H1 (cell line): ENCODE measurements at regions not wholly inside any gene's neighbourhood (a gene's known extent, or its start where the extent isn't known, plus 50 kb on each side); places are given as distances from the start of the nearest gene placed in this dataset.
A peak's percentile ranks its signal among the peaks of the same experiment; 100 is the strongest.

Experiments used
- CTCF ChIA-PET: fragments of 300-600 bp; sonication (Branson Sonifier 250); formaldehyde crosslinking; loops from one replicate; lab custom pipeline; 2021; ENCODE audit not compliant: partially characterized antibody; lab: Charles Lee
- POLR2A ChIA-PET: fragments of 300-600 bp; sonication (Branson Sonifier 250); formaldehyde crosslinking; loops from one replicate; lab custom pipeline; 2021; ENCODE audit warnings: inconsistent platforms; ENCODE audit not compliant: partially characterized antibody; lab: Charles Lee
- DNase-seq, 2 experiments: peaks; one replicate each; pipeline versions ENCODE4 v3.0.0 to v3.0.0-alpha.2; 2010 to 2022; ENCODE audit warnings: low spot score in 2 of 2, low read depth in 1 of 2, mixed read lengths in 1 of 2
- FAIRE-seq: peaks from 2 replicates; lab custom pipeline; 2011; peaks lifted over from hg19 to GRCh38; lab: Jason Lieb, UNC
- H2AFZ ChIP-seq: 2 replicates; pipeline ENCODE4 v1.8.1; 2012; ENCODE audit warnings: low read length, inconsistent platforms
- H2AK5ac ChIP-seq: 2 replicates; pipeline ENCODE4 v1.6.1; 2013; ENCODE audit warnings: low read depth, low read length
- H2BK120ac ChIP-seq: replicated peaks from 2 replicates; pipeline ENCODE3; 2013; ENCODE audit warnings: low read depth, low read length, inconsistent platforms
- H2BK12ac ChIP-seq: 2 replicates; pipeline ENCODE4 v1.6.1; 2013; ENCODE audit warnings: low read depth, low read length
- H2BK15ac ChIP-seq: 2 replicates; pipeline ENCODE4 v1.6.1; 2013; ENCODE audit warnings: low read length
- H2BK20ac ChIP-seq: 2 replicates; pipeline ENCODE4 v1.6.1; 2013; ENCODE audit warnings: low read length
- H2BK5ac ChIP-seq: 2 replicates; pipeline ENCODE4 v1.6.1; 2013; ENCODE audit warnings: low read depth, low read length
- H3K14ac ChIP-seq: 2 replicates; pipeline ENCODE4 v1.6.1; 2013; ENCODE audit warnings: inconsistent platforms; ENCODE audit not compliant: insufficient read length
- H3K18ac ChIP-seq: 2 replicates; pipeline ENCODE4 v1.6.1; 2013; ENCODE audit warnings: low read length; ENCODE audit errors: extremely low read depth
- H3K23ac ChIP-seq: 2 replicates; pipeline ENCODE4 v1.6.1; 2013; ENCODE audit warnings: inconsistent platforms; ENCODE audit not compliant: insufficient read length
- H3K23me2 ChIP-seq: 2 replicates; pipeline ENCODE4 v1.6.1; 2013; ENCODE audit warnings: low read depth, low read length
- H3K27ac ChIP-seq: 2 replicates; pipeline ENCODE4 v1.6.1; 2011; ENCODE audit warnings: low read depth, low read length, inconsistent platforms
- H3K27me3 ChIP-seq, 4 experiments: replicated peaks in 1 of 4; 1 replicate in 1 of 4; 2 replicates in 3 of 4; pipeline versions ENCODE4 v1.6.1 to v1.8.1; 2011 to 2013; ENCODE audit warnings: low read length in 3 of 4, mild to moderate bottlenecking in 3 of 4, inconsistent platforms in 2 of 4, mixed read lengths in 2 of 4, moderate library complexity in 1 of 4; ENCODE audit not compliant: control insufficient read depth in 3 of 4, insufficient read depth in 3 of 4; ENCODE audit errors: extremely low read depth in 1 of 4
- H3K36me3 ChIP-seq, 4 experiments: 2 replicates each; pipeline versions ENCODE4 v1.6.1 to v1.8.1; 2011 to 2013; ENCODE audit warnings: mild to moderate bottlenecking in 4 of 4, low read length in 3 of 4, moderate library complexity in 2 of 4, control low read depth in 1 of 4, inconsistent platforms in 1 of 4; ENCODE audit not compliant: insufficient read depth in 4 of 4, control insufficient read depth in 2 of 4
- H3K4ac ChIP-seq: replicated peaks from 2 replicates; pipeline ENCODE3; 2013; ENCODE audit warnings: low read length, low read depth, mixed read lengths, inconsistent platforms; ENCODE audit not compliant: insufficient read length
- H3K4me1 ChIP-seq, 4 experiments: replicated peaks in 1 of 4; 1 replicate in 1 of 4; 2 replicates in 3 of 4; pipeline versions ENCODE4 v1.6.1 to v1.8.1; 2011 to 2013; ENCODE audit warnings: low read length in 3 of 4, inconsistent platforms in 2 of 4, mixed read lengths in 1 of 4; ENCODE audit not compliant: insufficient read depth in 4 of 4, control insufficient read depth in 3 of 4
- H3K4me2 ChIP-seq, 2 experiments: 2 replicates each; pipeline versions ENCODE4 v1.6.1 to v1.8.1; 2011 to 2013; ENCODE audit warnings: low read depth in 2 of 2, low read length in 2 of 2, control low read depth in 1 of 2, inconsistent platforms in 1 of 2, mild to moderate bottlenecking in 1 of 2; ENCODE audit not compliant: insufficient read depth in 1 of 2
- H3K4me3 ChIP-seq, 4 experiments: fragments of 200-600, 300-600 bp in 1 of 4; sonication (generic), shearing (Covaris generic), sonication (Bioruptor Twin) in 1 of 4; 2 replicates each; pipeline versions ENCODE4 v1.5.1 to v1.8.1; 2011 to 2016; ENCODE audit warnings: low read length in 4 of 4, low read depth in 3 of 4, control low read depth in 2 of 4, inconsistent platforms in 2 of 4, mild to moderate bottlenecking in 2 of 4, mixed read lengths in 1 of 4, moderate library complexity in 1 of 4; ENCODE audit not compliant: insufficient read depth in 2 of 4; ENCODE audit errors: extremely low read depth in 1 of 4
- H3K56ac ChIP-seq: replicated peaks from 2 replicates; pipeline ENCODE3; 2013; ENCODE audit warnings: low read depth, mild to moderate bottlenecking, mixed read lengths, low read length, inconsistent platforms; ENCODE audit not compliant: insufficient read length
- H3K79me1 ChIP-seq: 2 replicates; pipeline ENCODE4 v1.6.1; 2013; ENCODE audit warnings: low read depth, low read length, control low read depth
- H3K79me2 ChIP-seq, 2 experiments: 2 replicates each; pipeline versions ENCODE4 v1.6.1 to v1.8.1; 2012 to 2013; ENCODE audit warnings: low read length in 2 of 2, mild to moderate bottlenecking in 2 of 2, inconsistent platforms in 1 of 2; ENCODE audit not compliant: insufficient read depth in 2 of 2, control insufficient read depth in 1 of 2
- H3K9ac ChIP-seq, 4 experiments: replicated peaks in 1 of 4; 1 replicate in 1 of 4; 2 replicates in 3 of 4; pipeline versions ENCODE4 v1.6.1 to v1.8.1; 2011 to 2013; ENCODE audit warnings: low read depth in 3 of 4, low read length in 3 of 4, control low read depth in 2 of 4, mild to moderate bottlenecking in 2 of 4, moderate library complexity in 2 of 4, inconsistent platforms in 1 of 4; ENCODE audit errors: extremely low read depth in 1 of 4
- H3K9me3 ChIP-seq, 2 experiments: 2 replicates each; pipeline versions ENCODE4 v1.6.1 to v1.8.1; 2012 to 2013; ENCODE audit warnings: mild to moderate bottlenecking in 2 of 2, moderate library complexity in 2 of 2, control low read depth in 1 of 2, inconsistent platforms in 1 of 2, low read depth in 1 of 2, low read length in 1 of 2, mixed read lengths in 1 of 2; ENCODE audit not compliant: insufficient read depth in 2 of 2
- H4K20me1 ChIP-seq, 2 experiments: replicated peaks in 1 of 2; 2 replicates each; pipeline versions ENCODE3 to v1.8.1; 2011 to 2013; ENCODE audit warnings: inconsistent platforms in 2 of 2, low read length in 2 of 2, mild to moderate bottlenecking in 1 of 2; ENCODE audit not compliant: insufficient read depth in 2 of 2, control insufficient read depth in 1 of 2
- H4K5ac ChIP-seq: 2 replicates; pipeline ENCODE4 v1.6.1; 2013; ENCODE audit warnings: low read length, low read depth, mixed read lengths, inconsistent platforms; ENCODE audit not compliant: insufficient read length
- H4K8ac ChIP-seq: 2 replicates; pipeline ENCODE4 v1.8.0; 2013; ENCODE audit warnings: mild to moderate bottlenecking, moderate library complexity, low read length, inconsistent platforms; ENCODE audit not compliant: insufficient read depth; ENCODE audit errors: extremely low read depth
- H4K91ac ChIP-seq: replicated peaks from 2 replicates; pipeline ENCODE3; 2013; ENCODE audit warnings: low read length, mixed read lengths, inconsistent platforms; ENCODE audit not compliant: insufficient read length
- BACH1 ChIP-seq: IDR thresholded peaks from 2 replicates; pipeline ENCODE4 v1.6.1; 2012; ENCODE audit warnings: low read length, improper control_type of control experiment
- BCL11A ChIP-seq, 2 experiments: IDR thresholded peaks; one replicate each; pipeline ENCODE4 v1.6.1; 2011; ENCODE audit warnings: low read depth in 2 of 2, low read length in 2 of 2, mild to moderate bottlenecking in 2 of 2
- CEBPB ChIP-seq: IDR thresholded peaks from 2 replicates; pipeline ENCODE4 v1.6.1; 2012; ENCODE audit warnings: low read depth, low read length
- EZH2 ChIP-seq: fragments of 200-600 bp; sonication (generic); IDR thresholded peaks from 2 replicates; pipeline ENCODE4 v1.7.1; 2012; ENCODE audit warnings: low read depth, mild to moderate bottlenecking, moderate library complexity, low read length, inconsistent platforms; ENCODE audit not compliant: severe bottlenecking
- GABPA ChIP-seq: IDR thresholded peaks from 2 replicates; pipeline ENCODE4 v1.6.1; 2011; ENCODE audit warnings: mild to moderate bottlenecking, low read length, moderate library complexity, borderline replicate concordance; ENCODE audit not compliant: insufficient read depth
- KDM5A ChIP-seq: fragments of 200-600 bp; IDR thresholded peaks from 2 replicates; pipeline ENCODE4 v1.7.1; 2012; ENCODE audit warnings: mild to moderate bottlenecking, low read length, inconsistent platforms, mixed read lengths
- NANOG ChIP-seq: IDR thresholded peaks from 2 replicates; pipeline ENCODE4 v1.6.1; 2011; ENCODE audit warnings: low read length, low read depth, mild to moderate bottlenecking, inconsistent platforms; ENCODE audit not compliant: insufficient read depth, poor library complexity, severe bottlenecking
- RXRA ChIP-seq: IDR thresholded peaks from 2 replicates; pipeline ENCODE4 v1.6.1; 2011; ENCODE audit warnings: low read depth, mild to moderate bottlenecking, low read length, moderate library complexity; ENCODE audit not compliant: insufficient read depth
- SIRT6 ChIP-seq: IDR thresholded peaks from one replicate; pipeline ENCODE4 v1.7.1; 2012; ENCODE audit warnings: low read length, inconsistent platforms
- YY1 ChIP-seq: IDR thresholded peaks from 2 replicates; pipeline ENCODE4 v1.6.1; 2011; ENCODE audit warnings: low read depth, mild to moderate bottlenecking, low read length
- WGBS, 2 experiments: shearing (Covaris generic) in 1 of 2; methylation state at CpG; one replicate each; pipeline versions ENCODE4 v1.1.6 to v1.1.7; 2013 to 2015; ENCODE audit warnings: low lambda C conversion rate in 2 of 2, mixed read lengths in 2 of 2, inconsistent platforms in 1 of 2, low coverage in 1 of 2, missing lambda C conversion rate in 1 of 2; ENCODE audit not compliant: insufficient replicate concordance in 2 of 2, insufficient coverage in 1 of 2, insufficient read length in 1 of 2; ENCODE audit errors: extremely low coverage in 1 of 2, missing lambda C conversion rate in 1 of 2; 5-methylcytosine and 5-hydroxymethylcytosine counted together
- TF ChIP-seq, protein P1 (sequence below): IDR thresholded peaks from 2 replicates; pipeline ENCODE4 v1.6.1; 2012; ENCODE audit warnings: low read length, inconsistent platforms
- TF ChIP-seq, protein P2 (sequence below): IDR thresholded peaks from 2 replicates; pipeline ENCODE4 v1.6.1; 2011; ENCODE audit warnings: low read depth, mild to moderate bottlenecking, low read length; ENCODE audit not compliant: insufficient read depth

DNA sequence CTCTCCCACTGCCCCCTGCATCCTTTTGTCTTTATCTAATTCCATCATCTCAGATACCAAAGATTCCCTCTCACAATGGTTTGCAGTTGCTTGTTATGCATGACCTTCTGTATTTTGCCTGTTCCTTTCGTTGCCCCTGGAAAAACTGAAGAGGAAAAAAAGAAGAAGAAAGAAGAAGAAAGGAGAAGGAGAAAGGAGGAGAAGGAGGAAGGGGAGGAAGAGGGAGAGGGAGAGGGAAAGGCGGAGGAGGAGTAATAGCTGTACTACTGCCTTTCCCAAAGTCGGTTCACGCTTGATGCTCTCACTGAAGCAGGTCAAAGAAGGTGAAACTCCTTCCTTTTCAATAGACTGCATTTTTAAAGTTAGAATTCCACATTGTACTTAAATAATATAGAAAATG, 513.8 kb downstream of the PTPRC start:
- Histone ChIP-seq H3K14ac (no peak overlapping the region), H2AK5ac (no peak overlapping the region), H4K8ac (no peak overlapping the region), H3K9me3 (no peaks in the 10 kb centered on the region), H3K4ac (no peak overlapping the region), H4K5ac (no peak overlapping the region), H3K27me3 (no peaks in the 10 kb centered on the region), H3K4me1 (no peaks in the 10 kb centered on the region; a peak in 1 of 7 replicates), H3K56ac (no peak overlapping the region), H3K27ac (no peak overlapping the region), H3K4me3 (no peak overlapping the region), H3K79me2 (no peaks in the 10 kb centered on the region), H3K4me2 (no peak overlapping the region), H3K36me3 (no peaks in the 10 kb centered on the region), H4K91ac (no peak overlapping the region), H3K18ac (no peak overlapping the region; the same call in 1 of the 2 replicates), H2BK15ac (no peak overlapping the region), H3K23me2 (no peaks in the 10 kb centered on the region), H2BK120ac (no peak overlapping the region), H3K23ac (no peak overlapping the region), H4K20me1 (no peaks in the 10 kb centered on the region), H3K79me1 (no peaks in the 10 kb centered on the region), H2BK5ac (no peak overlapping the region), H2AFZ (peak overlapping the region; percentile 94; the same call in 1 of the 2 replicates), H2BK12ac (no peak overlapping the region), H3K9ac (no peak overlapping the region), H2BK20ac (no peak overlapping the region)
- TF ChIP-seq BACH1, result no peak
- TF ChIP-seq, protein P1, sequence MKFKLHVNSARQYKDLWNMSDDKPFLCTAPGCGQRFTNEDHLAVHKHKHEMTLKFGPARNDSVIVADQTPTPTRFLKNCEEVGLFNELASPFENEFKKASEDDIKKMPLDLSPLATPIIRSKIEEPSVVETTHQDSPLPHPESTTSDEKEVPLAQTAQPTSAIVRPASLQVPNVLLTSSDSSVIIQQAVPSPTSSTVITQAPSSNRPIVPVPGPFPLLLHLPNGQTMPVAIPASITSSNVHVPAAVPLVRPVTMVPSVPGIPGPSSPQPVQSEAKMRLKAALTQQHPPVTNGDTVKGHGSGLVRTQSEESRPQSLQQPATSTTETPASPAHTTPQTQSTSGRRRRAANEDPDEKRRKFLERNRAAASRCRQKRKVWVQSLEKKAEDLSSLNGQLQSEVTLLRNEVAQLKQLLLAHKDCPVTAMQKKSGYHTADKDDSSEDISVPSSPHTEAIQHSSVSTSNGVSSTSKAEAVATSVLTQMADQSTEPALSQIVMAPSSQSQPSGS, result no peak
- no peak for TF ChIP-seq EZH2
- no peak for TF ChIP-seq GABPA
- TF ChIP-seq RXRA, result no peak
- TF ChIP-seq, protein P2, sequence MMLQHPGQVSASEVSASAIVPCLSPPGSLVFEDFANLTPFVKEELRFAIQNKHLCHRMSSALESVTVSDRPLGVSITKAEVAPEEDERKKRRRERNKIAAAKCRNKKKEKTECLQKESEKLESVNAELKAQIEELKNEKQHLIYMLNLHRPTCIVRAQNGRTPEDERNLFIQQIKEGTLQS, result no peak
- TF ChIP-seq SIRT6, result no peak
- TF ChIP-seq BCL11A (IDR thresholded peaks at IDR 0.05; ENCODE audit: low read depth in 2 of 2, low read length in 2 of 2), result no peak
- TF ChIP-seq CEBPB, result no peak
- TF ChIP-seq NANOG, result no peak
- no peak for TF ChIP-seq YY1
- TF ChIP-seq KDM5A, result no peak
- ChIA-PET POLR2A (no interaction called here), CTCF (interaction anchor here (1.4 kb wide), 1 partner anchor 9 kb away, joined by 3 read pairs; no protein-coding TSS in a partner anchor)
- FAIRE-seq (no peak), DNase-seq (no peak)
- 51% methylated on average over 4 of the region's 4 CpGs; no CpG with 5 or more reads in 1 of the 2 experiments for WGBS, 2 experiments
